ENCODE measurements at regions not wholly inside any gene's neighbourhood (a gene's known extent, or its start where the extent isn't known, plus 50 kb on each side); places are given as distances from the start of the nearest gene placed in this dataset.

- no peak overlapping the region for H3K4me3 ChIP-seq
- H3K9me3 ChIP-seq: no peaks in the 10 kb centered on the region
- H3K36me3 ChIP-seq: no peaks in the 10 kb centered on the region
- H3K27ac ChIP-seq: no peak overlapping the region
- no peak for DNase-seq
- no peaks in the 10 kb centered on the region for H3K27me3 ChIP-seq
- no peaks in the 10 kb centered on the region for H3K4me1 ChIP-seq
- no peak for TF ChIP-seq CTCF (IDR thresholded peaks at IDR 0.05)
- intact Hi-C loops (cut with DNase I; ENCODE audit: low total_unique reads): no loop called here
Observed at GRCh38 chr10:65845916-65846315, 1079.9 kb upstream of the LRRTM3 start.

- intact Hi-C loops (cut with DNase I; ENCODE audit: low total_unique reads): no loop called here
- DNase-seq: no peak
Observed at GRCh38 chr10:65846541-65846940, 1079.3 kb upstream of the LRRTM3 start.

GRCh38 chr10:65846949-65847348, 1078.9 kb upstream of the LRRTM3 start:
- Histone ChIP-seq H3K27ac (no peak overlapping the region), H3K27me3 (no peaks in the 10 kb centered on the region), H3K36me3 (no peaks in the 10 kb centered on the region), H3K4me1 (no peaks in the 10 kb centered on the region), H3K4me3 (no peak overlapping the region), H3K9me3 (no peaks in the 10 kb centered on the region)
- TF ChIP-seq CTCF (IDR thresholded peaks at IDR 0.05): no peak
- DNase-seq: no peak
- intact Hi-C loops (cut with DNase I; ENCODE audit: low total_unique reads): no loop called here

More at GRCh38 chr10:65846541-65846940, 1079.3 kb upstream of the LRRTM3 start:
- H3K27ac ChIP-seq: no peak overlapping the region
- H3K9me3 ChIP-seq: no peaks in the 10 kb centered on the region
- no peaks in the 10 kb centered on the region for H3K36me3 ChIP-seq
- H3K27me3 ChIP-seq: no peaks in the 10 kb centered on the region
- no peak for TF ChIP-seq CTCF (IDR thresholded peaks at IDR 0.05)
- H3K4me1 ChIP-seq: no peaks in the 10 kb centered on the region
- no peak overlapping the region for H3K4me3 ChIP-seq

GRCh38 chr10:65847436-65848230, 1078.2 kb upstream of the LRRTM3 start:
- H3K4me1 ChIP-seq: no peaks in the 10 kb centered on the region
- no peaks in the 10 kb centered on the region for H3K9me3 ChIP-seq
- no peak for DNase-seq
- no peak overlapping the region for H3K4me3 ChIP-seq
- TF ChIP-seq CTCF (IDR thresholded peaks at IDR 0.05): no peak
- H3K36me3 ChIP-seq: no peaks in the 10 kb centered on the region
- intact Hi-C loops (cut with DNase I; ENCODE audit: low total_unique reads): no loop called here
- no peak overlapping the region for H3K27ac ChIP-seq
- H3K27me3 ChIP-seq: no peaks in the 10 kb centered on the region

- Histone ChIP-seq H3K9me3 (no peaks in the 10 kb centered on the region), H3K4me1 (no peaks in the 10 kb centered on the region), H3K36me3 (no peaks in the 10 kb centered on the region), H3K27me3 (no peaks in the 10 kb centered on the region), H3K4me3 (no peak overlapping the region), H3K27ac (no peak overlapping the region)
- intact Hi-C loops (cut with DNase I; ENCODE audit: low total_unique reads): no loop called here
- DNase-seq: no peak
- TF ChIP-seq CTCF (IDR thresholded peaks at IDR 0.05): no peak
Observed at GRCh38 chr10:65858841-65859240, 1067.0 kb upstream of the LRRTM3 start.
